CD4-positive, alpha-beta T cell treated with Interleukin-12 subunit alpha and Interleukin-12 subunit beta, for 1 hour (primary cell): ENCODE measurements at regions not wholly inside any gene's neighbourhood (a gene's known extent, or its start where the extent isn't known, plus 50 kb on each side); places are given as distances from the start of the nearest gene placed in this dataset.
"Not testable (repeated sequence)": the region's sequence is repeated elsewhere in the genome, so short reads cannot be mapped to it uniquely, and the experiment has no call there.

Experiments used
- DNase-seq: peaks from one replicate; pipeline ENCODE4 v3.0.0-alpha.2; 2020

- DNase-seq: no peak
Measured at GRCh38 chr1:5684791-5685190, 307.4 kb downstream of the NPHP4 start.

DNA sequence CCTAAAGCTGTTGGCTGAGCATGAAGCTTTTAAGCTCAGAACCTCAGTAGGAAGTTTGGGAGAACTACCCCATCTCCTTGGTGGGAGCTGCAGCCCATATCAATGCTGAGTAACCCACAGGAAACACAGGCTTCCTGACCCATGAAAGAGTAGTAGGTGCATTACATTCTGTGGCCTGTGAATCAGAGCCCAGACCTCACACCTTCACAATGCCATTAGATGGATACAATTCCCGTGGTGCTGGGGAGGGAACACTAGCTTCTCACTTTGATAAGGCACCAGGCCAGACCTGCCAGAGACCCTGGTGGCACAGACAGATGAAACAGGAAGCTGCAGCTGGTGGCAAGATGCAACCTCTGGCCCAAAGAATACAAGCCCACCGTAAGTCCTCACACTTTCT is 308.8 kb downstream of the NPHP4 start:
- no peak for DNase-seq

DNA sequence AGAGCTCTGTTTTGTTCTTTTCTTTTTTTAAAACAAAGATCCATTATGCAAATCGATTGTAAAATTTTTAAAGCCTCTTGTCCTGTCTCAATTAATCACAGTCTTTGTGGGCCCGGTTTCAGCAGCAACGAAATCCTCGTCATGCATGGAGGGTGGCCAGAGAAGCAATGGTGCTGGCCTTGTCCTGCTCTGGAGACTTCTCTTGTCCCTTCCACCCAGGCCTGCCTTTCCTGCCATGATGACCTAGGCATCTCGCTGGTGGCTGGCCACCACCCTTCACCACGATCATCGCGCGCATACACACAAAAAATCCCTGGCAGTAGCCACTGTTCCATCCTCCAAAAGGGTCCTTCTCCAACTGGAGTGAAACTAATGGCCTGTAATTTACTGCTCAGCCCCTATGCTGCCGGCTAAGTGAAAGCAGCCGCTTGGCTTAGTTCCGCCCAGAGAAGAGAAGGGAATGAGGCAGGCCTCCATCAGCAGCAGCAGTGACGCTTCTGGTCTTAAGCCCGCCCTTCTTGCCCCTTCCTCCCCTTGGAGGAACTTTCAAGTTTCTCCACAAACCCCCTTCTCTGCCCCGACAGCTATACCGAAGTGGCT is 309.5 kb downstream of the NPHP4 start:
- no peak for DNase-seq

DNA sequence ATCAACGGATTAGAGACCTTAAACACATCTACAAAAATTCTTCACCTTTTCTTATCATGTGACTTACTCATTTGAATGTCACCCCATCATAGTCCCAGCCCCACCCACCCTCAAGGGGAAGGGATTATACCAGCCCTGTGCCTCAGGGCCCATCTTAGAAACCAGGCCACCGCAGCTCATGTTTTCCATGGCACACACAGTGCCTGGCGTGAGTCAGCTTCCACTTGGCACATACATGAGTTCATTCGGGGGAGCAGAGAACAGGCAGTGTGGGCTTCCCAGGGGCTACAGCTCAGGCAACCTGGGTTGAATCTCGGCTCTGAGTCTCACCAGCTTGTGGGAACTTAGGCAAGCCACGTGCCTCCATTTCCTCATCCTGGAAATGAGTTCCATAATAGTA is 310.6 kb downstream of the NPHP4 start:
- DNase-seq: no peak

- DNase-seq: no peak
Measured at GRCh38 chr1:5680600-5680999, 311.6 kb downstream of the NPHP4 start.

- DNase-seq: no peak
Measured at GRCh38 chr1:5678759-5679158, 313.5 kb downstream of the NPHP4 start.

DNA sequence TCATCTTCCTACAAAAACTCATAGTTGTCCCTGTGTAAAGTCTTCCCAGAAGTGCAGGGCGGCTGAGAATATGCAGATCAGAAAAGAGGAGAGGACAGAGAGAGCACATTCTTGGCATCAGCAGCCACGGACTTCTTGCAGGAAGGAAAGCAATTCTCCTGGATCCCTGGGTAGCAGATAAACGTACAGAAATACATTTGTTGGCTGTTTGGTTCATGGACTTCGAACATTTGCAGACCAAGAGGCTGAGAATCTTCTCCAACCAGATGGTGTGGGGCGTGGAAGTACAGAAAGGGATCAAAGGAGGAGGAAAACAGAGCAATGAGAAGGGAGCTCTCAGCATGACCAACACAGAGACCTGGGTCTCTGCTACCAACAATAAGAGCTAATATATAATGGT is 319.9 kb downstream of the NPHP4 start:
- DNase-seq: not testable (repeated sequence)

GRCh38 chr1:5670590-5671350 is 321.5 kb downstream of the NPHP4 start:
- no peak for DNase-seq

DNA sequence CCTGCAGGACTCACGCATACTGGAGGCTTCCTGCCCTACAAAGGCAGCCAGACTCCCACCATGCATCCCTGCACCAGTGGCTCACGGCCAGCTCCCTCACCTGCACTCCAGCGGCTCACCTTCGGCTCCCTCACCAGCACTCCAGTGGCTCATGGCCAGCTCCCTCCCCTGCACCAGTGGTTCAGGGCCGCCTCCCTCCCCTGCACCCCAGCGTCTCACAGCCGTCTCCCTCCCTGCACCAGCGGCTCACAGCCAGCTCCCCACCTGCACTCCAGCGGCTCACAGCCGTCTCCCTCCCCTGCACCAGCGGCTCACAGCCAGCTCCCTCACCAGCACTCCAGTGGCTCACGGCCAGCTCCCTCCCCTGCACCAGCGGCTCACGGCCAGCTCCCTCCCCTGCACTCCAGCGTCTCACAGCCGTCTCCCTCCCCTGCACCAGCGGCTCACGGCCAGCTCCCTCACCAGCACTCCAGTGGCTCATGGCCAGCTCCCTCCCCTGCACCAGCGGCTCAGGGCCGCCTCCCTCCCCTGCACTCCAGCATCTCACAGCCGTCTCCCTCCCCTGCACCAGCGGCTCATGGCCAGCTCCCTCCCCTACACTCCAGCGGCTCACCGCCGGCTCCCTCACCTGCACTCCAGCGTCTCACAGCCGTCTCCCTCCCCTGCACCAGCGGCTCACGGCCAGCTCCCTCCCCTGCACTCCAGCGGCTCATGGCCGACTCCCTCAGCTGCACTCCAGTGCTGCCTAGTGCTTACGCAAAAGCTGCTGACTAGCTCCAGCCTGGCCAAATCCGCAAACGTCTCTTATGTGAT is 324.5 kb downstream of the NPHP4 start:
- DNase-seq: peak; percentile 9

- DNase-seq: no peak
Measured at GRCh38 chr1:5664906-5665875, 327.0 kb downstream of the NPHP4 start.

- no peak for DNase-seq
Measured at GRCh38 chr1:5664081-5664768, 328.0 kb downstream of the NPHP4 start.

GRCh38 chr1:5662744-5663126 is 329.5 kb downstream of the NPHP4 start:
- no peak for DNase-seq

DNA sequence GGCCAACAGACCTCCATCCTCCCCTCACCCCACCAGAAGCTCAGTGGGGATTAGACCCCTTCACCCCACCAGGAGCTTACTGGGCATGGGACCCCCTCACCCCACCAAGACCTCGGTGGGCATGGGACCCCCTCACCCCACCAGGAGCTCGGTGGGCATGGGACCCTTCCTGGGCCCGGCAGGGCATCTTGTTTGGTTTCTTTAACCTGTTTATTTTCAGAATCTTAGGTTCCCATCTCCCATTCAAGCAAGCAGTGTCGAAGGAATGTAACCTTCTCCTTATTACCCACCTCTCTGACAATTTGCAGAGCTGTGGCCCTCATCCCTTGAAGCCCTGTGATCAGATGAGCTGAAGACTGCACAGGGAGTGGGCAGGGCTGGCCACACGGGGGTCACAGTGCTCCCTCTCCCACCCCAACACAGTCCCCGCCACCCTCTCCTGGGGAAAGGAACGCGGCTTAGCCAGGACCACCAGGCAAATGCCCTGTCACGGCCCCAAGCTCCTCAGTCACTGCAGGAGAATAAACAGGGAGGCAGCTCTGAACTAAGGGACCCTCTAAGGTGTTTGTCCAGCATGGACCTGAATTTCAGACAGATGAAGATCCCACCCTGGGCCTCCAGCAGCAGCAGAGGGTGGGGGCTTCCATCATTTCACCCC is 330.0 kb downstream of the NPHP4 start:
- no peak for DNase-seq

DNA sequence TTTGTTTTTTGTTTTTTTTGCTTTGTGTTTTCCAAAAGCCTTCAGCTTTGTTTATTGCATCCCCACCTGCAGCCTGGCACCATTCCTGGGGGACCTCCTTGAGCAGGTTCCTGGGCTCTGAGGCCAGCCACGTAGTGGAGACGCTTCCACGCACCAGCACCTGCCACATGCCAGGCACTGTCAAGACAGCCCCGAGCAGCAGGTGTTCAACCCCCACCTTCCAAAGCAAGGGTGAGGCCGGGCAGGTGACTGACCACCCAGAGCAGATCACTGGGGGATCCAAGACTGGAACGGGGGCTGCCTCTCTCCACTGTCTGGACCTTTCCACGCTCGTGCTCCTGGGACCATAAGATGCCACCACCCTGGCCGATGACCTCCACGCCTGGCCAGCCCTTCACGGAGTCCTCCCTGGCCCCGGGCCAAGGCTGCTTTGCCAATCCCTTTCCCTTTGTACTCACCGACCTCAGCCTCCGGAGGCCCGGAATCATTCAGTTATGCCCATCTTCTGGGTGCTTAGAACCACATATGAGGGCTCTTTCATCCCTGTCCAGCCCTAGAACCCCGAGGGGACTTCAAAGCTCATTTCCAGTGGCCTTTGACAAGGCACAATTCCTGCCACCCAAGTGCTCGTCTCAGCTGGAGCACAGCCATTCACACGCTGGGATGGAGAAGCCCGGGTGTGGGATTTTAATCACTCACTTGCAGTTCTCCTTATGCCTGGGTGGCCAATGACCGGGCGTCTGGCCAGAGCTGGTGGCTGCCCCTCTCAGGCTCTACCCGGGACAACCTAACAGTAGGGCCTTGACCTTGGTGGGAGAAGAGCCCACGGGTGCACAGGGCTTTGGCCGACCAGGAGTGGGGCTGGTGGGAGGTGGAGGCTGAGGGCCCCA is 330.8 kb downstream of the NPHP4 start:
- DNase-seq: no peak

GRCh38 chr1:5660141-5660935 is 331.9 kb downstream of the NPHP4 start:
- no peak for DNase-seq

GRCh38 chr1:5659606-5660005 is 332.6 kb downstream of the NPHP4 start:
- no peak for DNase-seq

GRCh38 chr1:5658340-5659316 is 333.6 kb downstream of the NPHP4 start:
- DNase-seq: no peak
